NB4 (cell line): ENCODE measurements at regions not wholly inside any gene's neighbourhood (a gene's known extent, or its start where the extent isn't known, plus 50 kb on each side); places are given as distances from the start of the nearest gene placed in this dataset.

Experiments
- MYC ChIP-seq: IDR thresholded peaks from 2 replicates; pipeline ENCODE4 v1.6.1; 2011; ENCODE audit warnings: low read depth, low read length
- POLR2A ChIP-seq: IDR thresholded peaks from 2 replicates; pipeline ENCODE4 v1.6.1; 2011; ENCODE audit warnings: mild to moderate bottlenecking; ENCODE audit not compliant: insufficient read length; ENCODE audit errors: extremely low read depth
- TF ChIP-seq, protein P1 (sequence below): IDR thresholded peaks from one replicate; pipeline ENCODE4 v1.5.1; 2012; ENCODE audit warnings: low read depth, low read length
- TF ChIP-seq, protein P2 (sequence below): IDR thresholded peaks from 2 replicates; pipeline ENCODE4 v1.6.1; 2011; ENCODE audit warnings: low read depth, low read length

DNA sequence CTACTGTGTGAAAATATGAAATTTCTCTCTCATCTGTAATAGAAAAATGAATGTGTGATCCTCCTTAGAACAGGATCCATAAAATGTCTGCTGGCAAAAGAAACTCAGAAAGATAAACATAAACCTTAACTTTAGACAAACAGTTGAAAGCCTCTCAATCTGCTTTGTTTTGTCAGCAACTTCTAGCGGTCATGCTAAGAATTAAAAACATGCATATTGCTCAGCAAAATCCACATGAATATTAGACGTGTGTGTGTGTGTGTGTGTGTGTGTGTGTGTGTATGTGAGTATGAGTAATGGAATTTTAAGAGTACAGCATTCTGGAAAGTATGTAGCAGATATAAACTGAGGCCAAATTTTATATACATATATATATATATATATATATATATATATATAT lies 1779.2 kb upstream of the MIR17HG start:
- TF ChIP-seq, protein P1, sequence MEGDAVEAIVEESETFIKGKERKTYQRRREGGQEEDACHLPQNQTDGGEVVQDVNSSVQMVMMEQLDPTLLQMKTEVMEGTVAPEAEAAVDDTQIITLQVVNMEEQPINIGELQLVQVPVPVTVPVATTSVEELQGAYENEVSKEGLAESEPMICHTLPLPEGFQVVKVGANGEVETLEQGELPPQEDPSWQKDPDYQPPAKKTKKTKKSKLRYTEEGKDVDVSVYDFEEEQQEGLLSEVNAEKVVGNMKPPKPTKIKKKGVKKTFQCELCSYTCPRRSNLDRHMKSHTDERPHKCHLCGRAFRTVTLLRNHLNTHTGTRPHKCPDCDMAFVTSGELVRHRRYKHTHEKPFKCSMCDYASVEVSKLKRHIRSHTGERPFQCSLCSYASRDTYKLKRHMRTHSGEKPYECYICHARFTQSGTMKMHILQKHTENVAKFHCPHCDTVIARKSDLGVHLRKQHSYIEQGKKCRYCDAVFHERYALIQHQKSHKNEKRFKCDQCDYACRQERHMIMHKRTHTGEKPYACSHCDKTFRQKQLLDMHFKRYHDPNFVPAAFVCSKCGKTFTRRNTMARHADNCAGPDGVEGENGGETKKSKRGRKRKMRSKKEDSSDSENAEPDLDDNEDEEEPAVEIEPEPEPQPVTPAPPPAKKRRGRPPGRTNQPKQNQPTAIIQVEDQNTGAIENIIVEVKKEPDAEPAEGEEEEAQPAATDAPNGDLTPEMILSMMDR = no peak
- TF ChIP-seq POLR2A (no peak), MYC (no peak)
- TF ChIP-seq, protein P2, sequence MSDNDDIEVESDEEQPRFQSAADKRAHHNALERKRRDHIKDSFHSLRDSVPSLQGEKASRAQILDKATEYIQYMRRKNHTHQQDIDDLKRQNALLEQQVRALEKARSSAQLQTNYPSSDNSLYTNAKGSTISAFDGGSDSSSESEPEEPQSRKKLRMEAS = no peak
